T-helper 2 cell treated with Interferon-gamma antibody and Interleukin-4, amounts not matched to agents 100 ng/mL and 5 ng/mL, for 36 hours (primary cell): ENCODE measurements at regions not wholly inside any gene's neighbourhood (a gene's known extent, or its start where the extent isn't known, plus 50 kb on each side); places are given as distances from the start of the nearest gene placed in this dataset.
"Not testable (repeated sequence)": the region's sequence is repeated elsewhere in the genome, so short reads cannot be mapped to it uniquely, and the experiment has no call there.

Source experiments
- intact Hi-C: fragments of 100-400 bp; cut with micrococcal nuclease; formaldehyde crosslinking; loops from one replicate; pipeline ENCODE4 v1.15.1; 2023

DNA sequence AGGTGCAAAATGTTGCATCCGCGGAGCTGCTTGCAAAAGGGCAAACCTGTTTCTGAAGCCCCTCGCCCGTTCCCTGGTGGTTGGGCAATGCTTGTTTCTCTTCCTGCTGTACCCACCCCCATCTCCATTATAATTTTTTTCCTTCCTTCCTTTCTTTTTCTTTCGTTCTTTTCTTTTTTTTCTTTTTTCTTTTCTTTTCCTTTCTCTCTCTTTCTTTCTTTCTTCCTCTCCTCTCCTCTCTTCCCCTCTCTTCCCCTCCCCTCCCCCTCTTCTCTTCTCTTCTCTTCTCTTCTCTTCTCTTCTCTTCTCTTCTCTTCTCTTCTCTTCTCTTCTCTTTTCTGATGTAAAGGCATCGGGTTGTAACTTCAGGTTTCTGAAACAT, 278.2 kb downstream of the GATA3 start:
- intact Hi-C loops: loop anchor here (1.0 to 10.0 kb wide), 7 partner anchors 28 to 682 kb away; partner anchors contain the start of gene GATA3

DNA sequence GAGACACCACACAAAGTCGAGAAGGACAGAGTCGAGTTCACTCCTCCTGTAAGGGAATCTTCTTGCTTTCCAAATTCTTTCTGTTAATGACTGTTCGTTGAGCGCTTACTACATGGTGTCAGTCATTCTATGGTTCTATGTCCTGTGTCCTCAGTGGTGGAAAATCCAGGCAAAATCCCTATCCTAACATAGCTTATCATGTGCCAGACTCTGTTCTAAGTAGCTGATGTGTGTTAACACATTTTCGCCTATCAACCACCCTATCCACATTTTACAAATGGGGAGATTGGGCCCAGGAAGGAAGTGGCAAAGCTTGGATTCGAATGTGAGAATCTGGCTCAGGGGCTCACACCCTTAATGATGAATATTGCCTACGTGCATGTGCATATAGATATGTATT, 280.1 kb downstream of the GATA3 start:
- intact Hi-C loops: loop anchor here (10.0 kb wide), 1 partner anchor 680 kb away; no protein-coding TSS in a partner anchor

DNA sequence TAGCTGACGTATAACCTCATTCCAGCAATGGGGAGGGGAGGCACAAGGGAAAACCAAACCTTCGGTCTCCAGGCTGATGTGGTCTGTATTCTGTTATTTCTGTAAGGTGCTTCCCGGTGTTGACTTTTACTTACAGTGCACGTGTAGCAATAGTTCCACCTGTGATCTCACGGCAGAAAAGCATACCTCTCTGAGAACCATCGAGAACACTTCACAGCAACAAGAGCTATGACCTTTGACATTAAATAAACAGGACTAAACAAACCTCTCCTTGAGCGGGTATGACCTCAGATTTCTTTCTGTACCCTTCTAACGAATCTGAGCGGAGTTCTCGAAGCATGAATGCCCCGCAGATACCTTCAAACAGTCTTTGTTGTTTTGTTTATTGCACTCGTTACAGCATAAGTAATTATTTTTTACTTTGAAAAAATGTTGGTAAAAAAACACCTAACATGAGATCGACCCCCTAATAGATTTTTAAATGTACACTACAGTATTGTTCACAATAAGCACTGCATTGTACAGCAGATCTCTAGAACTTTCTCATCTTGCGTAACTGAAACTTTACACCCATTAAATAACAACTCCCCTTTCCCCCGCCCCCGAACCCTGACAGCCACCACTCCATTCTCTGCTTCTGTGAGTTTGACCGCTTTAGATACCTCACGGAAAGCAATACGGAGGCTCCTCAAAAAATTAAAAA, 282.3 kb downstream of the GATA3 start:
- intact Hi-C loops: loop anchor here (10.0 kb wide), 1 partner anchor 678 kb away; no protein-coding TSS in a partner anchor

DNA sequence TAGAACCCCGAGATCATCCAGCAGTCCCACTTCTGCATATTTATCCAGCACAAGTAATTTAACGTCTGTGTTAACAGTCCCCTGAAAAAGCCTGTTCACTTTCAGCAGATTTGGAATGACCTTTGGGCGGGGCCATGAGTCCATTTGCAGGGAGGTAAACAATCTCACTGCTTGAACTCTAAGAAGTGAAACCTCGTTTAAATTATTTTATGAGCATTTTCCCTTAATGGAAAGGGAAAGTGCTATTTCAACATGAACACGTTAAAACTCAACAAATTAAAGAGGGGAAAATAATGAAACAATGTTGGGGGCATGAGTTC, 282.8 kb downstream of the GATA3 start:
- intact Hi-C loops: loop anchor here (10.0 kb wide), 1 partner anchor 678 kb away; no protein-coding TSS in a partner anchor

DNA sequence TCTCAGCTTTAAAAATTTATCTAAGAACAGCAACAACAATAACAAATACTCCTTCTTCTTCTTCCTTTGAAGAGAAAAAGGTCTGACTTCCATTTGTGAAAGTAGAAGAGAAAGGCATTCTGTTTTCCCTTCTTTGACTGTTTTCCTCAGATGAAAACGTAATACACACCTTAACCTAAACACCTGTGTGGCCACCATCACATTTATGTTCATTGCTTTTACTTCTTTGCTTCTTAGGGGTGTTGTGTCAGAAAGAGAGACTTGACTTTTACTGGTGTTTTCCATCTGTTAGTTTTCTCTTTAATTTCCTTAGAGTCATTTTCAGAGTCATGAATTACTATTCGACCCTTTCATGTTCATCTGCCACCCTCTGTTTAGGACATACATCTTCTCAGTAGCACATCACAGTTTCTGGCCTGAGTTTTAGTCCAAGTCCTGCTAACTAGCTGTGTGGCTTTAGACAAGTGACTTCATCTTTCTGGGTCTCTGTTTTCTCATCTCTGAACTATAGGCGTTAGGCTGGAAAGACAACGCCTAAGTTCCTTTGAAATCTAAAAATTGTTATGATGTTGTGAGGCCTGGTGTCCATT, 283.8 kb downstream of the GATA3 start:
- intact Hi-C loops: loop anchor here (10.0 kb wide), 1 partner anchor 677 kb away; no protein-coding TSS in a partner anchor

DNA sequence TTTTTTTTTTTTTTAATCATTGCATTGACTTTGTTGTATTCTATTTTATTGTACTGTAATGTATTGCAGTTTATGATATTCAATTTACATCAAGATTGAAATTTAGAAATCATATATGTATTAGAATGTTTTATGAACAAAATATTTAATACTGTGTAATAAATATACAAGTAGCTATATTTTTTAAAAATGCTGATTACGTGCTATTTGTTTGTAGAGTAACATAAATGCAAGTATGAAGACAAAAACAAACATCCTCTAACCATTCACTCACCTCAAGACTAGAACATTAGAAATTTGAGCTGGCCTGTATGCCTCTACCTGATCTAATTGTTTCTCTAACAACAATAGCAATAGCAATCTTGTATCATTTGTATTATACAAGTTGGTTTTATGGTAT, 290.3 kb downstream of the GATA3 start:
- intact Hi-C loops: no loop called here

DNA sequence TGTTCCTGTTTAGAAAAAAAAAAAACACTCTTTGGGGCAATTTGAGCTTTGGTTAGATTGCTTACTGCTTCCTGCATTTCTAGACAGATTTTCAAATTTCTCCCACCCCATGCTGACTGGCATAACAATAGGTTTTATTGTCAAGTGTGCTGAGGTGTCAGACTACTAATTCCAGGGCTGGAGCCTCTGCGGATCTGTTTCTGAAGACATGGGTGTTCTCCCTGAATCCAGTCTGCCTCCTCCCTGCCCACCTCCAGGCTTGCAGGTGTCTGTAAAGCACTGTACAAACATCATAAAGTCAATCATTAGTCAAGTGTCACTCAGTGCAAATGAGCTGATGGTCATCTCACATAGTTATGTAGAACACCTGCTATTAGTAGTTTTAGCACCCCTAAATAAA, 292.4 kb downstream of the GATA3 start:
- intact Hi-C loops: no loop called here

DNA sequence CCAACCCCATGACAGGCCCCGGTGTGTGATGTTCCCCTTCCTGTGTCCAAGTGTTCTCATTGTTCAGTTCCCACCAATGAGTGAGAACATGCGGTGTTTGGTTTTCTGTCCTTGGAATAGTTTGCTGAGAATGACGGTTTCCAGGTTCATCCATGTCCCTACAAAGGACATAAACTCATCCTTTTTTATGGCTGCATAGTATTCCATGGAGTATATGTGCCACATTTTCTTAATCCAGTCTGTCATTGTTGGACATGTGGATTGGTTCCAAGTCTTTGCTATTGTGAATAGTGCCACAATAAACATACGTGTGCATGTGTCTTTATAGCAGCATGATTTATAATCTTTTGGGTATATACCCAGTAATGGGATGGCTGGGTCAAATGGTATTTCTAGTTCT, 293.1 kb downstream of the GATA3 start:
- intact Hi-C loops: not testable (repeated sequence)

DNA sequence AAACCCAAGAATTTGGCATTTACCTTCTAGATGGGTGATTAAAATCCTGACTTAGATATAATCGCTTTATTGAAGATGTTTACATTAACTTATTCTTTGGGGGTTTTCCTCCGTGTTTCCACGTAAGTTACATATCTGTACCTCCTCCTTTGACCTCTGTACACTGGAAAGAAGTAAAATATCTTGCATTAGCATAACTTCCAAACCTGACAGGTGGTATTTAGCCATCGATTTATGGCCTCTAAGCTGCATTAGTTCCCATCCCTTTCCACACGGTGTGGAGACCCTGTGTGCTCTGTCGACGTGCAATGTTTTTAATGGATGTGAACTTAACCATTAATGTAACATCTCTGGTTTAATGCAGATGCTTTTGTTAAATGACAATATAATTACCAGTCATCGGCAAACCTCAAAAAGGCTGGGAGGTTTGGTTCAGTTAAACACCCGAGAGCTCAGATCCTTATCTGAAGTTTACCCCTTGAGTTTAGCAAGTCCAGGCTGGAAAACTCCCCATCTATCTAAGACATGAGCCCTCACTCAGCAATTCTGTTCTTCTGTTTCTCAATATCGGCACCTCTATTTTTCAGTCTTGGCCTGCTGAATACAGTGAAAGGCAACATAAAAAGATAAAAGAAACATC, 295.2 kb downstream of the GATA3 start:
- intact Hi-C loops: no loop called here

DNA sequence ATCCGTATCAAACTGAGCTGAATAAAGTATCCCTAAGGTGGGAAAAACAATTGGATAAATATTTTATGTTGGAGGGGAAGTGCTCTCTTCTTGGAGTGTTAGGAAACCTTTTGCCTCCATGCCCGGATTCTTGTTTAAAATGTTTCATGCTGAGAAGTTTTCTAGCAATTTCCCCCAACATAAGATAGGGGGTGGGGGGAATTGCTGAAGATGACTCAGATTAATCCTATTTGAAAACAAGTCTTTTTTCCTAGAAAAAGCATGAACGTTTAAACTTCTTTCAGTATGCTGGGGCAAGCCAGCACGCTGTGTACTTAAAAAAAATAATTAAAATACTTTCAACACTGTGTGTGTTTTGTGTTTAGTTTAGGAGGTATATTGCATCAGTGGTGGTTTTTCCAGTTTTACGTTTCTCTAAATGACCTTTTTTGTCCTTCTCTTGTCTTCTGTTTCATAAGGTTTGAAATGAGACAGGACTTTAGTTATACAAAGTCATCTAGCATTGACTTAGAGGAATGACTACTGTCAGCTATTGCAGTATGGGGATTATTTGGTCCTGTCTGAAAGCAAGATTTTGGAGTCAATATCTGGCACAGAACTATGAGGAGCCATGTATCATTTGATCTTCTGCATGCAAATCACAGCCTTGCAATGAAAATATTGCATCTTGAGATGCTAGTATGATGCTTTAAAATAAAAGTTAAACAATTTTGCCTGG, 295.9 kb downstream of the GATA3 start:
- intact Hi-C loops: no loop called here

DNA sequence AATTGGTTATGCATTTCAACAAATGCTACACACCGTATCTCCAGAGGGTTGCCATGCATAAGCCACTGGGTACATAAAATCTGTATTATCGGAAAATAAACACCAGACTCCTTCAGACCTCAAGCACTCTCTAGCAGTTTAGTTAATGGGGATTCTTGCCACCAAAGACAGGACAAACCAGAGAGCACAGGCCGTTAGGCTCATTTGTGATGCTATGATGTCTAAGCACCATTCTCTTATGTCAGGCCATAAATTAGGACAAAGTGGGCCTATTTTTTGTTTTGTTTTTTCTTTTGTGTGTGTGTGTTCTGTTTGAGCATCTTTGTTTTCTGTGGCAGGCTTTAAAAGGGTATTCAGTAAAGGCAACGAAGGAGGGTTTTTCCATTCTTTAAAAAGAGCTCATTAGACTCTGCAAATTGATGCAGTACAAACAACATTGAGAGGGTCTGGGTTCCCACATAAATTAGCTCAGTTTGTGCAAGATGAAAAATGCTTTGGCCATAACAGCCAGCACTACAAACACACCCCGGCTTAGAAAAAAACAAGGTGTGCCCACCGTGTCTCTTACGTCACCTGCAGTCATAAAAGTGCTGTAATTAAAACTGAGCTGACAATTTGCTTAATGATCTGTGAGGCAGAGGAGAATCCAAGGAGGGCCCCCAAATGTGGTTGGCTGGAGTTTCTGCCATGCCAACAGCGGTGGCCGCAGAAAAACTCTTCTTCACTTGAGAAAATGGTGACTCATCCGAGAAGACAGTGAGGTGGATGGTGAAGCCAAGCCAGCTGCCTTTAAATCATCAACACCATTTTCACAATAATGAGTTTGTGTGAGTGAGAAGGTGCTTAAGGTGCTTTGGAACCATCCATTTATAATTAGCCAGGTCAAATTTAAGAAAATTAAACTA, 297.9 kb downstream of the GATA3 start:
- intact Hi-C loops: no loop called here

DNA sequence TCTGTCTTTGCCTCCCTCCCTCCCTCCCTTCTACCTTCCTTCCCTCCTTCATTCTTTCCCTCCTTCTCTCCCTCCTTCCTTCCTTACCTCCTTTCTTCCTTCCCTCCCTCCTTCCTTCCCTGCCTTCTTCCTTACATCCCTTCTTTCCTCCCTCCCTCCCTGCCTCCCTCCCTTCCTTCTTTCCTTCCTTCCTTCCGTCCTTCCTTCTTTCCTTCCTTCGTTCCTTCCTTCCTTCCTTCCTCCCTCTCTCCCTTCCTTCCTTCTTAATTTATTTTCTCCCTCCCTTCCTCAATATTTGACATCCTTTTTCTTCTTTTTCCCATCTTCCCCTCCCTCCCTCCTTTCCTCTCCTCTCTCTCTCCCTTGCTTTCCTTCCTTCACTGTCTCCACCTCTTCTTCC, 301.8 kb downstream of the GATA3 start:
- intact Hi-C loops: no loop called here

DNA sequence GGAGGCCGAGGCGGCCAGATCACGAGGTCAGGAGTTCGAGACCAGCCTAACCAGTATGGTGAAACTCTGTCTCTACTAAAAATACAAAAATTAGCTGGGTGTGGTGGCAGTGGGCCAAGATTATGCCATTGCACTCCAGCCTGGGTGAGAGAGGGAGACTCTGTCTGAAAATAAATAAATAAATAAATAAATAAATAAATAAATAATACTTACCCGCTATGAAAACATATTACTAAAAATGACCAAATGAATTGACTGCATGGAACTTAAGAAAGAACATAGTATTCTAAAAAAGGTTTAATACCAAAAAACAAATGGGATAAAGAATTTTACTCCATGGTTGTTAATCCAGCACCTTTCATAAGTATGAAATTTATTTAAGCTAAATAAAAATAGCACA, 305.0 kb downstream of the GATA3 start:
- intact Hi-C loops: no loop called here

DNA sequence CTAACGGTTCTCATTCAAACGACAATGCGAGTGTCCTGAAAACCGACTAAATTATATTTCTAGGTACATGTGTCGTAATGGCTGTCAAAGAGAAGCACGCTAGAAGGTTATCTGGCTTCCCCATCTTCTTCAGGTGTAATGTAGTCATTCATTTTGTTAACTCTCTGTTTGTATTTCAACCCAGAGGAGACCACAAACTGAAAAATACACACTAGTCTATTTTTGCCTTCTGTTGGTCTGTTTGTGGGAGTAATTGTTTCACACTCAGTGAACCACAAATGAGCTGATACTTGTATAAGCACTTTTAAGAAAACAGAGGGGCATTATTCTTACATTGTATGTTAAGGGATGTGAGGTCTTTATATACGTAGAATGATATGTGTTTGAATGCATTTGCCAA, 305.9 kb downstream of the GATA3 start:
- intact Hi-C loops: loop anchor here (1.0 kb wide), 4 partner anchors 28 to 222 kb away; no protein-coding TSS in a partner anchor

DNA sequence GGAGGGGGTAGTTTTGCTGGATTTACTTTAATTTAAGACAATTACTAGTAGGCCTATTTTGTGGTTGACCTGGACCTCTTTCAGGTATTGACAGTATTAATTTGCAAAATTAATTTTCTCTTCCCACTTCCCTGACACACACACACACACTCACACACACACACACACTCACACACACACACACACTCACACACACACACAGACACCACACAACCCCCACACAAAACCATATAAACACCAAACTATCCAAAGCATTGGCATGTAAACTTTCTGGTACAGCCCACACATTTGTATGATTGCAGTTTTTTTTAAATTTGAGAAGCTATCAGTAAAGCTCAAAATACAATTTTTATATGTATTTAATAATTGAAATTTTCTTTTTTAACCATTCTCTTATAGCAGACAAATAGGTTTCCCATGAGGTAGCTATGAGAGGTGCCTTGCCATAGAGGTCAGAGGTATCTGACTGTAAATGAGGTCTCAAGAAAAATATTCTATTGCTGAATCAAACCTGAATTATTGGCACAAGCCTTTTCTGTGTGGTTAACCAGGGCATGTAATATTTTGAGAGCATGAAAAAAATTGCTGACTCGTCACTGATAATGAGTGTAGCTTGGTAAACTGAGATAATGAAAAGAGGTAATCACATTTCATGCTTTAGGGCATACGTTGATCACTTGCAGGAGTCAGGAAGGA, 306.5 kb downstream of the GATA3 start:
- intact Hi-C loops: loop anchor here (1.0 kb wide), 4 partner anchors 29 to 223 kb away; no protein-coding TSS in a partner anchor

DNA sequence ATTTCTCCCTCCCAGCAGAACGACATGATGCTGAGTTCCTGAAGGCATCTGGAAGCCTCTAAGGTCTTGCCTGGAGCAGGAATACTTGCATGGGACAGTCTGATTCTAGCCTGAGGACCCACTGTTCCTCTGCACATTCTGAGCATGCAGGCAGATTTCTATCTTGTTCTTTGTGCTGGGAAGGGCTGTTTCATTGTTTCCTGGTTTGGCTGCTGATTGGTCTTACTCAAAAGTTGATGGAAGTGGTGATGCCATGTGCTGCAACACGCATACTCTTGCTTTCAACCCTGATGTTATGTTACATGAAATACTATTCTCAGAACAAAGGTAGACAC, 307.0 kb downstream of the GATA3 start:
- intact Hi-C loops: no loop called here

DNA sequence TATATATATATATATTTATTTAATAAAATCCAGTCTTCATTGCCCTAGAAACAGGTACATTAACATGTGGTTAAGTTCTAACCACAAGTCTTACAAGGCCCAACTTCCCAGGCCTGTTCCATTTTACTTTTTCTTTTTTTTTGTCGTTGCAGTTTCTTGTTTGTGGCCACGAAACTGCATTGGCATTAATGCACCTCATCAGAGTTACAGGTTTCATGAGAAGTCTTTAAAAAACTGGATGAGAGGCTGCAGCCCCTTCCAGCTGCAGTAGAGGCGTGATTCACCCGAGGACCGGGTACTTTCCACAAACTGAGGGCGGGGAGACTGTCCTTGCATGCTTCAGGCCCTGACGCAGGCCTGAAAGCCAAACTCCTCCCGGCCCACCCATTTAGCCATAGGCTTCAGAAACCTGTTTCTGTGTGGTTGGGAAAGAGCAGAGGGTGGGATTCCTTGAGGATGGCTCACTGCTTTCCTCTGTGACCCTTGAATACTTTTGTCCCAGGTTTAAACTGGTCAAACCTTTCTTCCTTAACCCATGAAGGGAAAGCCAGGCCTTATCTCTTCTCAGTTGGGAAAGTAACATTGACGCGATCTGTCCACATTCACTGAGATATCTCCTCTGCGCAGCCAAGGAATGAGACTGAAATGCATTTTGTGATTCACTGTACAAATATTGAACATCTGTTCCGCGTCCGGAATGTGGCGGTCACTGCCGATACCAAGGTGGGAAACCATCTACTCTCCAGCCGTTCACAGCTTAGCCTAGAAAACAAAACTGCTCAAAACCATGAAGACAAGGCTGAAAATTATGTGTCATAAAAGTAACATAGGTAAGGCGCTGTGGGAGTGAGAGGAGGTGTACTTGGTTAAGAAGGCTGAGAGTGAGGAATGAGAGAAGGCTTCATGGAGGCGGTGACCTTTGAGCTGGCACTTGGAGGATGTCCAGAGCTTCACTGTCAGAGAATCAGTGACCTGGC, 311.7 kb downstream of the GATA3 start:
- intact Hi-C loops: loop anchor here (1.0 to 2.0 kb wide), 2 partner anchors 36 to 229 kb away; no protein-coding TSS in a partner anchor

DNA sequence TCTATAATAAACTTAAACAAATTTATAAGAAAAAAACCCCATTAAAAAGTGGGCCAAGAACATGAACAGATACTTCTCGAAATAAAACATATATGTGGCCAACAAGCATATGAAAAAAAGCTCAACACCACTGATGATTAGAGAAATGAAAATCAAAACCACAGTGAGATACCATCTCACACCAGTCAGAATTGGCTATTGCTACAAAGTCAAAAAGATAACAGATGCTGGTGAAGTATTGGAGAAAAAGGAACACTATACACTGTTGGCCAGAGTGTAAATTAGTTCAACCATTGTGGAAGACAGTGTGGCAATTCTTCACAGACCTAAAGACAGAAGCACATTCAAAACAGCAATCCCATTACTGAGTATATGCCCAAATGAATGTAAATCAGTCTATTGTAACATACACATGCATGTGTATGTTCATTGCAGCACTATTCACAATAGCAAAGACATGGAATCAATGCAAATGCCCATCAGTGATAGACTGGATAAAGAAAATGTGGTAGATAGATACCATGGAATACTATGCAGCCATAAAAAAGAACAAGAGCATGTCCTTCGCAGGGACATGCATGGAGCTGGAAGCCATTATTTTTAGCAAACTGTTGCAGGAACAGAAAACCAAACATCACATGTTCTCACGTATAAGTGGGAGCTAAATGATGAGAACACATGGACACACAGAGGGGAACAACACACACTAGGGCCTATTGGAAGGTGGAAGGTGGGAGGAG, 313.4 kb downstream of the GATA3 start:
- intact Hi-C loops: loop anchor here (2.0 kb wide), 1 partner anchor 231 kb away; no protein-coding TSS in a partner anchor
